BLaER1 treated with 17β-estradiol and CSF1 and Interleukin-3, amounts not matched to agents 10 nM and 100 nM (cell line): ENCODE measurements at regions not wholly inside any gene's neighbourhood (a gene's known extent, or its start where the extent isn't known, plus 50 kb on each side); places are given as distances from the start of the nearest gene placed in this dataset.

ENCODE experiments used
- H3K27ac ChIP-seq, 11 experiments: shearing (Covaris generic); formaldehyde crosslinking; 2 replicates each; pipeline ENCODE4 v1.8.1; 2022
- H3K27me3 ChIP-seq, 11 experiments: shearing (Covaris generic); formaldehyde crosslinking; 2 replicates each; pipeline ENCODE4 v1.8.1; 2022
- H3K36me3 ChIP-seq, 11 experiments: shearing (Covaris generic); formaldehyde crosslinking; 2 replicates each; pipeline ENCODE4 v1.8.1; 2022
- H3K4me1 ChIP-seq, 10 experiments: shearing (Covaris generic); formaldehyde crosslinking; 2 replicates each; pipeline ENCODE4 v1.8.1; 2022
- H3K4me2 ChIP-seq, 11 experiments: shearing (Covaris generic); formaldehyde crosslinking; 2 replicates each; pipeline ENCODE4 v1.8.1; 2022
- H3K4me3 ChIP-seq, 10 experiments: shearing (Covaris generic); formaldehyde crosslinking; 2 replicates each; pipeline ENCODE4 v1.8.1; 2022
- H3K9ac ChIP-seq, 11 experiments: shearing (Covaris generic); formaldehyde crosslinking; 2 replicates each; pipeline ENCODE4 v1.8.1; 2022
- H3K9me3 ChIP-seq, 11 experiments: shearing (Covaris generic); formaldehyde crosslinking; replicated peaks in 1 of 11; 2 replicates each; pipeline ENCODE4 v1.8.1; 2022
- H4K20me1 ChIP-seq, 11 experiments: shearing (Covaris generic); formaldehyde crosslinking; 2 replicates each; pipeline ENCODE4 v1.8.1; 2022
- Cebpa-rat ChIP-seq, 11 experiments: shearing (Covaris generic); IDR thresholded peaks; 2 replicates each; pipeline ENCODE4 v1.8.1; 2022

- Histone ChIP-seq H3K4me2 (no peak overlapping the region), H3K4me1 (peaks cover 0 to 29% (median 0%) of the 10 kb centered on the region in 10 experiments; a peak in 6 of 20 replicates), H3K4me3 (peak overlapping the region in 1 of 10 experiments; percentile 13; a peak in 3 of 20 replicates), H3K36me3 (no peaks in the 10 kb centered on the region), H3K27me3 (no peaks in the 10 kb centered on the region), H4K20me1 (no peaks in the 10 kb centered on the region), H3K9ac (no peak overlapping the region), H3K9me3 (peaks cover 25 to 71% (median 35%) of the 10 kb centered on the region in 11 experiments), H3K27ac (peak overlapping the region in 5 of 11 experiments; percentile 25 to 87 (median 75); a peak in 10 of 22 replicates)
- no peak for TF ChIP-seq Cebpa-rat (IDR thresholded peaks at IDR 0.05)
Measured at GRCh38 chr10:4334015-4334414, 492.0 kb upstream of the AKR1E2 start.

DNA sequence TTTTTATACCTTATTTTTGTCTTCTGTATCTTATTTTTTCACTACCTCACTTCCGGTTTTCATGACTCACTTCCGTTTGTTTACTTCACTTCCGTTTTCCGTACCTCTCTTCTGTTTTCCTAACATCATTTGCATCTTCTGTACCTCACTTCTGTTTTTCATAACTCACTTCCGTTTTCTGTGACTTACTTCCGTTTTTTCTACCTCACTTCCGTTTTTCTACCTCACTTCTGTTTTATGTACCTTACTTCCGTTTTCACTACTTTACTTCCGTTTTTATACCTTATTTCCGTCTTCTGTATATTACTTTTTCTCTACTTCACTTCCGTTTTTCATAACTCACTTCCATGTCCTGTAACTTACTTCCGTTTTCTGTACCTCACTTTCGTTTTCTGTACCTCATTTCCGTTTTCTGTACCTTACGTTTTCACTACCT lies 492.5 kb upstream of the AKR1E2 start:
- Histone ChIP-seq H3K4me1 (peaks cover 0 to 29% (median 0%) of the 10 kb centered on the region in 10 experiments; a peak in 6 of 20 replicates), H3K9ac (peak overlapping the region in 1 of 11 experiments; percentile 29; a peak in 1 of 22 replicates), H3K27ac (peak overlapping the region in 6 of 11 experiments; percentile 25 to 87 (median 64); a peak in 12 of 22 replicates), H3K4me2 (no peak overlapping the region), H3K36me3 (no peaks in the 10 kb centered on the region), H4K20me1 (no peaks in the 10 kb centered on the region), H3K4me3 (no peak overlapping the region; a peak in 1 of 20 replicates), H3K27me3 (no peaks in the 10 kb centered on the region), H3K9me3 (peaks cover 25 to 71% (median 35%) of the 10 kb centered on the region in 11 experiments)
- no peak for TF ChIP-seq Cebpa-rat (IDR thresholded peaks at IDR 0.05)

- Histone ChIP-seq H3K9ac (peak overlapping the region in 1 of 11 experiments; percentile 29; a peak in 1 of 22 replicates), H3K9me3 (peaks cover 25 to 71% (median 35%) of the 10 kb centered on the region in 11 experiments), H3K36me3 (no peaks in the 10 kb centered on the region), H3K4me3 (no peak overlapping the region; a peak in 1 of 20 replicates), H3K27me3 (no peaks in the 10 kb centered on the region), H4K20me1 (no peaks in the 10 kb centered on the region), H3K27ac (peak overlapping the region in 6 of 11 experiments; percentile 25 to 87 (median 64); a peak in 11 of 22 replicates), H3K4me1 (peaks cover 0 to 25% (median 0%) of the 10 kb centered on the region in 10 experiments; a peak in 6 of 20 replicates), H3K4me2 (no peak overlapping the region)
- no peak for TF ChIP-seq Cebpa-rat (IDR thresholded peaks at IDR 0.05)
Measured at GRCh38 chr10:4332764-4333458, 493.1 kb upstream of the AKR1E2 start.

DNA sequence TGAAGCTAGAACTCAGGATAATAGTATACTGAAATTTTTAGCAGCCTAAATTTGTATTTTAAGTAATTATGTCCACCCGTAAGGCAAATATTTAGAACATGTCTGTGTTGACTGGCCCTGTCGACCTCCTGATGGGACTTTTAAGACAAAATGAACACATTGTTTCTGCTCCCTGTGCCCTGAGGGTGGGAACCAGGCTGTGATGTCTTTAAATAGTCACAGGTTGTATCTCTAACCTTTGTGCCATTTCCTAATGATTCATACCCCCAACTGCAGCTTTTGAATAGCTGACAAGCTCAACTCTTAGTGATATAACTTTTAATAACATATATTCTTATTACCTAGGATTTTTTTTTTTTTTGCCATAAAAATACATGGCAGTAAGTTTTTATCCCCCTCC lies 494.9 kb upstream of the AKR1E2 start:
- H3K9me3 ChIP-seq, result peaks cover 25 to 72% (median 35%) of the 10 kb centered on the region in 11 experiments

DNA sequence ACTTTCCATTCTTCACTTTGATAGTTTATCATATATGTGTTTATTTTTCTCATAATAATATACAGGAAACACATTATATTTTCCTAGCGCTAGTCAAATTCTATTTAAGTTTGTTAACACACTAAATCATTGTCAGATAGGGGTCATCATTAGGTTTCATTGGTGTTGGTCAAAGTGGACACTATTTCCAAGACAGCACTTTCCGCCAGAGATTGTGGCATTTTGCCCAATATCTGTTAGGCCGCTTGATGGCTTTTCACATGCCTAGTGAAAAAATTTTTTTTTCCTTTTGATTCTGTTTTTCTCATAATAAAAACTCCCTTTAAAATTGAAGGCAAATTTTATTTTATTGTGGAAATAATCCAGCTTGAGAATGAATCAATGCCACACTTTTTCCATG lies 495.4 kb upstream of the AKR1E2 start:
- peaks cover 0 to 12% (median 0%) of the 10 kb centered on the region in 10 experiments; a peak in 4 of 20 replicates for H3K4me1 ChIP-seq
- no peak overlapping the region for H3K4me3 ChIP-seq
- H3K36me3 ChIP-seq, result no peaks in the 10 kb centered on the region
- H4K20me1 ChIP-seq, result no peaks in the 10 kb centered on the region
- H3K9ac ChIP-seq, result no peak overlapping the region
- H3K27me3 ChIP-seq, result no peaks in the 10 kb centered on the region
- no peak for TF ChIP-seq Cebpa-rat (IDR thresholded peaks at IDR 0.05)
- no peak overlapping the region for H3K4me2 ChIP-seq
- no peak overlapping the region for H3K27ac ChIP-seq
- H3K9me3 ChIP-seq, result peaks cover 25 to 67% (median 35%) of the 10 kb centered on the region in 11 experiments

More for the DNA sequence above, 494.9 kb upstream of the AKR1E2 start:
- H3K36me3 ChIP-seq, result no peaks in the 10 kb centered on the region
- no peak overlapping the region for H3K9ac ChIP-seq
- no peaks in the 10 kb centered on the region for H4K20me1 ChIP-seq
- H3K27me3 ChIP-seq, result no peaks in the 10 kb centered on the region
- H3K27ac ChIP-seq, result no peak overlapping the region
- H3K4me2 ChIP-seq, result no peak overlapping the region
- no peak for TF ChIP-seq Cebpa-rat (IDR thresholded peaks at IDR 0.05)
- H3K4me1 ChIP-seq, result peaks cover 0 to 13% (median 0%) of the 10 kb centered on the region in 10 experiments; a peak in 4 of 20 replicates
- H3K4me3 ChIP-seq, result no peak overlapping the region

DNA sequence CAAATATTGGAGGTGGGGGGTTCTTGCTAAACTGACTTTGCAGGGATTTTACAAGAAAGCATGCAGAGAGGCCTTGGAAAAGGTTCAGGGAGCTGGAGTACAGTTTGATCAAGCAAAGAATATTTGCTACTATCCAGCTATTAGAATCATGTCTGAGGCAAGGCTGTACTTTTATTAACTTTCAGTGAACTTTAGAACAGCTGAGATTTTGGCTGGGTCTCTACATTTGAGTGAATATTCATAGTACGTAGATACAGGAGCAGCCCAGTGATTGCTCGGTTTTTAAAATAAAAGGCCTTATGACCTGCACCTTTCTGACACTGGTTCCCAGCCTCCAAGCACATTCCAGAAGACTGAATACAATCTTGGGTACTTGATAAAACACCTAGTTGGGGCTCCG lies 496.8 kb upstream of the AKR1E2 start:
- Histone ChIP-seq H3K4me2 (no peak overlapping the region), H3K9ac (no peak overlapping the region), H3K27ac (no peak overlapping the region), H3K4me3 (no peak overlapping the region), H3K27me3 (no peaks in the 10 kb centered on the region), H3K36me3 (no peaks in the 10 kb centered on the region), H3K4me1 (no peaks in the 10 kb centered on the region), H4K20me1 (no peaks in the 10 kb centered on the region), H3K9me3 (peaks cover 17 to 53% (median 26%) of the 10 kb centered on the region in 11 experiments)
- no peak for TF ChIP-seq Cebpa-rat (IDR thresholded peaks at IDR 0.05)

DNA sequence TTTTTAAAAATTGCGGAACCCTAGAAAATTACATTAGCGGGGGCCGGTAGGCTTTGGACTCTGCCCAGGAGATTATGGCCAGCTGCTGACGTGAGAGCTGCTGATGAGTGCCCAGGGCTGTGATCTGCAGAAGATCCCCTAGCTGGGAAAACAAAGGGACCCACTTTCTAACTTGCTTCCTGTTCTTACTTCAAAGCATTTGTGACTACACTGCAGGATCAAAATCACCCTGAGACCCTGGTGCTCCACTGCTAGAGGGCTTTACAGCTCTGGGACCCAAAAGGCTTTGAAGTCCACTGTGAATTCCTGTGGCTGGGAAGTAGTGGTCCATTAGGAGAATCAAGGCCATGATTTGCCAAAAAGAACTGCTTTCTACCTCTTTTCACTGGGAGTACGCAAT lies 499.4 kb upstream of the AKR1E2 start:
- no peaks in the 10 kb centered on the region for H3K4me1 ChIP-seq
- peaks cover 0 to 27% (median under 1%) of the 10 kb centered on the region in 11 experiments; a peak in 9 of 22 replicates for H3K9me3 ChIP-seq
- no peak overlapping the region for H3K4me2 ChIP-seq
- no peak overlapping the region for H3K9ac ChIP-seq
- H3K27me3 ChIP-seq, result no peaks in the 10 kb centered on the region
- no peaks in the 10 kb centered on the region for H3K36me3 ChIP-seq
- no peak overlapping the region for H3K27ac ChIP-seq
- no peaks in the 10 kb centered on the region for H4K20me1 ChIP-seq
- no peak overlapping the region for H3K4me3 ChIP-seq
- no peak for TF ChIP-seq Cebpa-rat (IDR thresholded peaks at IDR 0.05)

DNA sequence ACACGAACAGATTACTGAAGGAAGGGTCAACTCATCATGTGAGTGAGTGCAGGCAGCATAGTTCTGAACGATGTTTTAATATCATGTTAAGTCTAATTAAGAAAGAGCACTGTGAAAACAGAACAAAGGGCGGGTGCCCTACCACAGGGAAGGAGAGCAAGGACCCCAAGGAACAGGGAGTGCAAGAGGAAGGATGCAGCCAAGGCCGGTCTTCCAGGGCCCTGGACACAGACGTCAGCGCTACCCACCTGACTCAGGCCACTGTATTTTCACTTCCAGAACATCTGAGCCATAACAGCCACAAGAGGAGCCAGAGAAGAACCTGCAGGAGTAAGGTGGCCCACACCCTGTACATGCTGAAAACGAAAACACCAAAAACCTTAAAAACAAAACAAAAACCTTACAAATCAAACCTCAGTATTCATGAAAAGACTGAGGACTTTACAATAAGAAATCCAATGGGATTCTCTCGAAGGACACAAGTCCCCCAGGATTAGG lies 506.1 kb upstream of the AKR1E2 start:
- Histone ChIP-seq H3K4me3 (no peak overlapping the region), H3K4me1 (no peaks in the 10 kb centered on the region), H3K4me2 (no peak overlapping the region), H3K9me3 (0 out of 22 replicates have a peak, but pooled peaks cover 0 to 4% (median 0%) of the 10 kb centered on the region in 11 experiments), H3K9ac (no peak overlapping the region), H3K27ac (no peak overlapping the region), H3K27me3 (no peaks in the 10 kb centered on the region), H4K20me1 (no peaks in the 10 kb centered on the region), H3K36me3 (no peaks in the 10 kb centered on the region)
- TF ChIP-seq Cebpa-rat (IDR thresholded peaks at IDR 0.05), result no peak

DNA sequence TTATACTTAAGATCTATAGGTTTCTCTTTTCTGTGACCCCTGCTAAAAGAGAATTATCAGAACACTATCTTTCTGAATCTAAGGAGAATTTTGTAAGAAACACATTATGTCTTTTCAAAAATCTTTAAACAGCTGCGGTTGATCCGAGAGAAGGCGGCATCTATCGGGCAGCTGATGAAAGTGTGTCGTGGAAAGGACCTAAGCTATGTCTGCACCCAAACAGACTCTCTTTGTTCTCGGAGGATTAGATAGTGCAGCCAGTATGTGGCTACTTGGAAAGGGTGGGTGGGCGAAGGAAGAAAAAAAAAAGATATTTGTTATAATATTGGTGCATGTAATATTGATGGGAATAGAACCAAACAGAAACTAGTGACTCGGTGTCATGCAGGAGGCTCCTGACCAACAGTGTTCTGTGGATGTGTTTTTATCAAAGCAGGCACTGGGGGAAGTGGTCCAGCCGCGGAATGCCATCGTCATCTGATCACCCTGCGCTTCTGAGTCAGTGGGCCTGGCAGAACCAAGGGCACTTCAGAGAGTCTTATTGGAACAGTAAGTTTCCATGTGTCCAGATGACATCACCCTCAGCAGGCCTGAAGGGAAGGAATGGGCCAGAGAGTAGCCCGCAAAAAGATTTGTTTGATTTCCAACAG lies 509.7 kb upstream of the AKR1E2 start:
- H3K4me2 ChIP-seq, result no peak overlapping the region

More for the DNA sequence above, 509.7 kb upstream of the AKR1E2 start:
- H3K4me1 ChIP-seq, result peaks cover 0 to 9% (median 0%) of the 10 kb centered on the region in 10 experiments; a peak in 3 of 20 replicates
- H4K20me1 ChIP-seq, result no peaks in the 10 kb centered on the region
- H3K9ac ChIP-seq, result no peak overlapping the region
- H3K27me3 ChIP-seq, result no peaks in the 10 kb centered on the region
- peaks cover 3 to 12% (median 8%) of the 10 kb centered on the region in 11 experiments; a peak in 12 of 22 replicates for H3K9me3 ChIP-seq
- no peak overlapping the region for H3K27ac ChIP-seq
- H3K4me3 ChIP-seq, result no peak overlapping the region
- TF ChIP-seq Cebpa-rat (IDR thresholded peaks at IDR 0.05), result no peak
- H3K36me3 ChIP-seq, result no peaks in the 10 kb centered on the region
